ENCODE measurements at regions not wholly inside any gene's neighbourhood (a gene's known extent, or its start where the extent isn't known, plus 50 kb on each side); places are given as distances from the start of the nearest gene placed in this dataset.
"Not testable (repeated sequence)": the region's sequence is repeated elsewhere in the genome, so short reads cannot be mapped to it uniquely, and the experiment has no call there.

DNA sequence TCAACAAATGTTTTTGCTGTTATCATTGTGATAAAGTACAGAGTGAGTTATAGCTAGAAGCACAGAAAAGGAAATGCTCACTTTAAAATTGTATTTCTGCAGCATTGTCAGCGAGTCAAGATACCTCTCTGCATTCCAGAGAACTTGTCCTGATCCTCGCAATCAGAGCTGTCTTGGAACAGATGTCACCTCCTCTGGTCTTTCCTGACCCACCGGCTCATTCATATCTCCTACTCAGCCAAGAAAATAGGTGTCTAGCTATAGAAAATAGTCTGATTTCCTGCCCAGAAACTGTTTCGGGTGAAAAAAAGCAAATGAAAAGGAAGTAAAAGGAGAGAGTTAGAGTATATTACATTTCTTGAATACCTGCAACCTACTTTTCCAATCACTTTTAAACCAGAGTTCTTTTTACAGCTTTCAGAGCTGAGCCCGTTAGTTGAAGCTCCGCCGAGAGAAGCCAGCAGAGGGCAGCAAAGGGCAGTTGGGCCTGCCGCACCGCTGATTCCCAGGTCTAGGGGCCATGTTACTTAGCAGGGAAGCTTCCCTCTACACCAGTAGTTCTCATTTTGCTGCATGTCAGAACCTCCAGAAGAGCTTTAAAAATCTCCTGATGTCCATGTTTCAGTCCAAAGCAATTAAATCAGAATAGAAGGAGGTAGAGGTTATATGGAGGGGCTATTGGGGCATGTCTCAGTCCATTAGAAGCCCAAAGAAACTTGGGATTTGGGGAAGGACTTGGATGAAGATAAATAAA is 185.7 kb upstream of the THRB start:
- H3K9ac ChIP-seq (ENCODE audit: low read depth, low read length) = no peak overlapping the region
- no peak overlapping the region for H3K27ac ChIP-seq (ENCODE audit: low read length)
- H3K4me3 ChIP-seq (ENCODE audit: low read length) = no peak overlapping the region
- no peaks in the 10 kb centered on the region for H3K27me3 ChIP-seq (ENCODE audit: insufficient read depth, low read length)
- H3K36me3 ChIP-seq (ENCODE audit: insufficient read depth, low read depth, low read length) = no peaks in the 10 kb centered on the region
- H3K9me3 ChIP-seq (ENCODE audit: insufficient read depth, low read depth, low read length) = no peaks in the 10 kb centered on the region
- H3K4me1 ChIP-seq (ENCODE audit: insufficient read depth, low read length) = peaks cover 8% of the 10 kb centered on the region; the same call in 1 of the 2 replicates

DNA sequence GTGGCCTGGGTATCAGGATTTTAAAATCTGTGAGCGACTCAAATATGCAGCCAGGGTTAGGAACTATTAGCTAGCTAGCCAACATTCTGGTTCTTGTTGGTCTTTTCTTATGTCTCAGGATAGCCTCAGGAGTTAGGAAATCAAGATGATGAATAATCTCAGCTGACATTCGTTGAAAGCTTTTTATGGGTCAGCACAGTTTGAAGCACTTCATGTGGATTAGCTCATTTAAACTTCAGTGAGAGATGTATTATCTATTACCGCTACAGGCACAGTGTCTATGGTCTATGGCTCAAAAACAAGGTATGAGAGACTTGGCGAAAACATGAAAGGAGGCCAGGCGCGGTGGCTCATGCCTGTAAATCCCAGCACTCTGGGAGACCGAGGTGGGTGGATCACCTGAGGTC is 187.5 kb upstream of the THRB start:
- Histone ChIP-seq H3K27me3 (ENCODE audit: insufficient read depth, low read length) (no peaks in the 10 kb centered on the region), H3K4me1 (ENCODE audit: insufficient read depth, low read length) (peaks cover 8% of the 10 kb centered on the region; the same call in 1 of the 2 replicates), H3K4me3 (ENCODE audit: low read length) (no peak overlapping the region), H3K9ac (ENCODE audit: low read depth, low read length) (no peak overlapping the region), H3K9me3 (ENCODE audit: insufficient read depth, low read depth, low read length) (no peaks in the 10 kb centered on the region), H3K36me3 (ENCODE audit: insufficient read depth, low read depth, low read length) (no peaks in the 10 kb centered on the region), H3K27ac (ENCODE audit: low read length) (no peak overlapping the region)

- no peak overlapping the region for H3K4me3 ChIP-seq (ENCODE audit: low read length)
- no peaks in the 10 kb centered on the region for H3K36me3 ChIP-seq (ENCODE audit: insufficient read depth, low read depth, low read length)
- no peaks in the 10 kb centered on the region for H3K9me3 ChIP-seq (ENCODE audit: insufficient read depth, low read depth, low read length)
- peaks cover 12% of the 10 kb centered on the region for H3K4me1 ChIP-seq (ENCODE audit: insufficient read depth, low read length)
- no peak overlapping the region for H3K27ac ChIP-seq (ENCODE audit: low read length)
- H3K9ac ChIP-seq (ENCODE audit: low read depth, low read length) = no peak overlapping the region
- no peaks in the 10 kb centered on the region for H3K27me3 ChIP-seq (ENCODE audit: insufficient read depth, low read length)
These were observed 188.4 kb upstream of the THRB start for GRCh38 chr3:24683090-24683489.

- H3K9me3 ChIP-seq (ENCODE audit: insufficient read depth, low read depth, low read length) = no peaks in the 10 kb centered on the region
- H3K9ac ChIP-seq (ENCODE audit: low read depth, low read length) = no peak overlapping the region
- H3K27me3 ChIP-seq (ENCODE audit: insufficient read depth, low read length) = no peaks in the 10 kb centered on the region
- no peaks in the 10 kb centered on the region for H3K36me3 ChIP-seq (ENCODE audit: insufficient read depth, low read depth, low read length)
- no peak overlapping the region for H3K27ac ChIP-seq (ENCODE audit: low read length)
- peaks cover 17% of the 10 kb centered on the region for H3K4me1 ChIP-seq (ENCODE audit: insufficient read depth, low read length)
- no peak overlapping the region for H3K4me3 ChIP-seq (ENCODE audit: low read length)
These were observed 189.2 kb upstream of the THRB start for GRCh38 chr3:24683633-24684384.

DNA sequence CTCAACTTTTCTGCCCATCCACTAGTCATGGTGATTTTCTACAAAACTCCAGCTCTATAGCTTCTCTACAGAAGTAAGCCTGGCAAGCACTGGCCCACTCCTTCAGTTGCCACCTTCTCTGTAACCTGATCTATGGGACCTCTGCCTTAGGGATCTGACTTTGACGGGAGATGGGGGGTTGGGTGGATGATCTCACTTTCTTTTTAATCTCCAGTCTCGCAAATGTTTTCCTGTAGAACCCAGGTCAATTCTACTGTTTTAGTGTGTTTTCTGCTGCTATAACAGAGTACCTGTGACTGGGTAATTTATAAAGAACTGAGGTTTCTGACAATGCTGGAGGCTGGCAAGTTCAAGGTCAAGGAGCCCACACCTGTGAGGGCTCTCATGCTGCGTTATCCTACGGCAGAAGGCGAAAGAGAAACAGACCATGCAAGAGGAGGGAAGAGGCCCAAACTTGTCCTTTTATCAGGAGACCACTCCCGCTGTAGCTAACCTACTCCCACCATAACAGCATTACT is 189.9 kb upstream of the THRB start:
- Histone ChIP-seq H3K36me3 (ENCODE audit: insufficient read depth, low read depth, low read length) (no peaks in the 10 kb centered on the region), H3K9ac (ENCODE audit: low read depth, low read length) (no peak overlapping the region), H3K27me3 (ENCODE audit: insufficient read depth, low read length) (no peaks in the 10 kb centered on the region), H3K4me1 (ENCODE audit: insufficient read depth, low read length) (peaks cover 22% of the 10 kb centered on the region), H3K4me3 (ENCODE audit: low read length) (peak overlapping the region; percentile 33; the same call in 1 of the 2 replicates), H3K9me3 (ENCODE audit: insufficient read depth, low read depth, low read length) (no peaks in the 10 kb centered on the region), H3K27ac (ENCODE audit: low read length) (no peak overlapping the region)

GRCh38 chr3:24686808-24687207 is 192.2 kb upstream of the THRB start:
- peaks cover 22% of the 10 kb centered on the region for H3K4me1 ChIP-seq (ENCODE audit: insufficient read depth, low read length)

DNA sequence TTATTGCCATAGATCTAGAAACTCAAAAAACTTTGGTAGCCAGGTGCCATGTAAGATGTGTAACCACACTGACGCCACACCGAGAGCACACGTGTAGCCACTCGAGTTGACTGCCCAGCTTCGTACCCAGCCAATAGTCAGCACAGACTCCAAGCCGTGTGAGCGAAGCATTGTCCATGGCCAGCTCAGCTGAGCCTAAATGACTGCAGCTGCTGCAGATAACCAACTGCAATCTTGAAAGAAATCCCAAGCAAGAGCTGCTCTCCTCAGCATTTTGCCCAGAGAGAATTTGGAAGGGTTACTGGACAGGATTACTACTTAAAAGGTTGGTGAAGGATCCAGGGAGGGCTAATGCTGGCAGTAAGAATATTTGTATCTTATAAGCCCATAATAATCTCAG is 193.0 kb upstream of the THRB start:
- no peak overlapping the region for H3K4me3 ChIP-seq (ENCODE audit: low read length)
- peaks cover 4% of the 10 kb centered on the region; the same call in 1 of the 2 replicates for H3K9me3 ChIP-seq (ENCODE audit: insufficient read depth, low read depth, low read length)
- no peak overlapping the region for H3K9ac ChIP-seq (ENCODE audit: low read depth, low read length)
- no peaks in the 10 kb centered on the region for H3K27me3 ChIP-seq (ENCODE audit: insufficient read depth, low read length)
- peaks cover 22% of the 10 kb centered on the region for H3K4me1 ChIP-seq (ENCODE audit: insufficient read depth, low read length)
- no peak overlapping the region for H3K27ac ChIP-seq (ENCODE audit: low read length)
- H3K36me3 ChIP-seq (ENCODE audit: insufficient read depth, low read depth, low read length) = no peaks in the 10 kb centered on the region; the same call in 1 of the 2 replicates

More at GRCh38 chr3:24686808-24687207, 192.2 kb upstream of the THRB start:
- no peaks in the 10 kb centered on the region; the same call in 1 of the 2 replicates for H3K36me3 ChIP-seq (ENCODE audit: insufficient read depth, low read depth, low read length)
- peaks cover 4% of the 10 kb centered on the region; the same call in 1 of the 2 replicates for H3K9me3 ChIP-seq (ENCODE audit: insufficient read depth, low read depth, low read length)
- H3K4me3 ChIP-seq (ENCODE audit: low read length) = no peak overlapping the region
- no peak overlapping the region for H3K27ac ChIP-seq (ENCODE audit: low read length)
- no peak overlapping the region for H3K9ac ChIP-seq (ENCODE audit: low read depth, low read length)
- H3K27me3 ChIP-seq (ENCODE audit: insufficient read depth, low read length) = no peaks in the 10 kb centered on the region

GRCh38 chr3:24688446-24689148 is 193.9 kb upstream of the THRB start:
- Histone ChIP-seq H3K36me3 (ENCODE audit: insufficient read depth, low read depth, low read length) (no peaks in the 10 kb centered on the region; the same call in 1 of the 2 replicates), H3K9ac (ENCODE audit: low read depth, low read length) (no peak overlapping the region), H3K4me3 (ENCODE audit: low read length) (no peak overlapping the region), H3K4me1 (ENCODE audit: insufficient read depth, low read length) (peaks cover 22% of the 10 kb centered on the region), H3K27ac (ENCODE audit: low read length) (no peak overlapping the region), H3K27me3 (ENCODE audit: insufficient read depth, low read length) (no peaks in the 10 kb centered on the region), H3K9me3 (ENCODE audit: insufficient read depth, low read depth, low read length) (peaks cover 4% of the 10 kb centered on the region; the same call in 1 of the 2 replicates)

DNA sequence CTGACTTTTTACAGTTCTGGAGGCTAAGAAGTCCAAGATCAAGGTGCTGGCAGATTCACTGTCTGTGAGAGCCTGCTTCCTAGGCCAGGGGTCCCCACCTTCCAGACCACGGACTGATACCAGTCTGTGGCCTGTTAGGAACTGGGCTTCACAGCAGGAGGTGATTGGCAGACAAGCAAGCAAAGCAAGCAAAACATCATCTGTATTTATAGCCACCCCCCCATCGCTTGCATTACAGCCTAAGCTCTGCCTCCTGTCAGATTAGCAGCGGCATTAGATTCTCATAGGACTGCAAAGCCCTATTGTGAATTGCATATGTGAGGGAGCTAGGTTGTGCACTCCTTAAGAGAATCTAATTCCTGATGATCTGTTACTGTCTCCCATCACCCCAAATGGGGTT is 194.7 kb upstream of the THRB start:
- H3K27ac ChIP-seq (ENCODE audit: low read length) = no peak overlapping the region

DNA sequence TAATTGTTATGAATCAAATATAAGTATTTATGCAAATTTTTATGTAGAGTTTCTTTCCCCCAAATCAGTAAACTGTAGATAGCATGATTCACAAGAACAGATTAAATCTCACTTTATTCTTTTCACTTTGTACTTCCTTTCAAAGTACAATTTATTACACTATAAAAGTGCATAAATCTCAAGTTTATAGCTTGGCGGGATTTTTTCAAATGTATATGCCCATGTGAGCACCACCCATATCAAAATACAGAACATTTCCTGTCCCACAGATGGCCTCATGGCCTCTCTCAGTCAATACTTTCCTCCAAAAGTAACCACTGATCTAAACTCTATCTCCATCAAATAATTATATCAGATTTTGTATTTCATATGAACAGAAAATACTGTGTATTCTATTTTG is 196.1 kb upstream of the THRB start:
- Histone ChIP-seq H3K4me1 (ENCODE audit: insufficient read depth, low read length) (peaks cover 14% of the 10 kb centered on the region), H3K9me3 (ENCODE audit: insufficient read depth, low read depth, low read length) (peaks cover 4% of the 10 kb centered on the region; the same call in 1 of the 2 replicates), H3K27ac (ENCODE audit: low read length) (no peak overlapping the region), H3K9ac (ENCODE audit: low read depth, low read length) (no peak overlapping the region), H3K4me3 (ENCODE audit: low read length) (no peak overlapping the region), H3K27me3 (ENCODE audit: insufficient read depth, low read length) (no peaks in the 10 kb centered on the region), H3K36me3 (ENCODE audit: insufficient read depth, low read depth, low read length) (no peaks in the 10 kb centered on the region; the same call in 1 of the 2 replicates)

More for the DNA sequence above, 194.7 kb upstream of the THRB start:
- Histone ChIP-seq H3K4me3 (ENCODE audit: low read length) (no peak overlapping the region), H3K9me3 (ENCODE audit: insufficient read depth, low read depth, low read length) (peaks cover 4% of the 10 kb centered on the region; the same call in 1 of the 2 replicates), H3K9ac (ENCODE audit: low read depth, low read length) (no peak overlapping the region), H3K27me3 (ENCODE audit: insufficient read depth, low read length) (no peaks in the 10 kb centered on the region), H3K36me3 (ENCODE audit: insufficient read depth, low read depth, low read length) (no peaks in the 10 kb centered on the region; the same call in 1 of the 2 replicates), H3K4me1 (ENCODE audit: insufficient read depth, low read length) (peaks cover 20% of the 10 kb centered on the region)

DNA sequence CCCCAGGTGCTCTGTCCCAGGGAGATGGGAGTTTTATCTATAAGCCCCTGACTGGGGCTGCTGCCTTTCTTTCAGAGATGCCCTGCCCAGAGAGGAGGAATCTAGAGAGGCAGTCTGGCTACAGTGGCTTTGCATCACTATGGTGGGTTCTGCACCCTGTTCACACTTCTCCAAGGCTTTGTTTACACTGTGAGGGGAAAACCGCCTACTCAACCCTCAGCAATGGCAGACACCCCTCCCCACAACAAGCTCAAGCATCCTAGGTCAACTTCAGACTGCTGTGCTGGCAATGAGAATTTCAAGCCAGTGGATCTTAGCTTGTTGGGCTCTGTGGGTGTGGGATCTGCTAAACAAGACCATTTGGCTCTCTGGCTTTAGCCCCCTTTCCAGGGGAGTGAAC is 204.4 kb upstream of the THRB start:
- H3K4me1 ChIP-seq (ENCODE audit: insufficient read depth, low read length); H3K4me3 ChIP-seq (ENCODE audit: low read length); H3K36me3 ChIP-seq (ENCODE audit: insufficient read depth, low read depth, low read length); H3K27me3 ChIP-seq (ENCODE audit: insufficient read depth, low read length); H3K9me3 ChIP-seq (ENCODE audit: insufficient read depth, low read depth, low read length); H3K9ac ChIP-seq (ENCODE audit: low read depth, low read length); H3K27ac ChIP-seq (ENCODE audit: low read length): not testable (repeated sequence)
